GM18909 (cell line): ENCODE measurements at regions not wholly inside any gene's neighbourhood (a gene's known extent, or its start where the extent isn't known, plus 50 kb on each side); places are given as distances from the start of the nearest gene placed in this dataset.

Experiments used
- ATAC-seq: cut with Tn5 transposase; IDR thresholded peaks from one replicate; pipeline ENCODE4 v1.9.1; 2021; ENCODE audit warnings: mild to moderate bottlenecking; ENCODE audit not compliant: unreplicated experiment, poor library complexity

- ATAC-seq, result no peak
Measured at GRCh38 chr6:100153636-100154275, 159.7 kb upstream of the MCHR2 start.

- ATAC-seq, result no peak
Measured at GRCh38 chr6:100152201-100152600, 158.2 kb upstream of the MCHR2 start.

- ATAC-seq, result no peak
Measured at GRCh38 chr6:100144991-100145390, 151.0 kb upstream of the MCHR2 start.

GRCh38 chr6:100138346-100139022 lies 144.5 kb upstream of the MCHR2 start:
- no peak for ATAC-seq

GRCh38 chr6:100137759-100138158 lies 143.7 kb upstream of the MCHR2 start:
- ATAC-seq, result no peak

- no peak for ATAC-seq
Measured at GRCh38 chr6:100136590-100136989, 142.6 kb upstream of the MCHR2 start.

GRCh38 chr6:100135977-100136376 lies 142.0 kb upstream of the MCHR2 start:
- no peak for ATAC-seq

GRCh38 chr6:100134703-100135102 lies 140.7 kb upstream of the MCHR2 start:
- no peak for ATAC-seq

GRCh38 chr6:100134297-100134696 lies 140.3 kb upstream of the MCHR2 start:
- no peak for ATAC-seq

GRCh38 chr6:100132005-100132404 lies 138.0 kb upstream of the MCHR2 start:
- ATAC-seq, result no peak

- ATAC-seq, result no peak
Measured at GRCh38 chr6:100130630-100131029, 136.6 kb upstream of the MCHR2 start.

GRCh38 chr6:100126790-100127484 lies 132.9 kb upstream of the MCHR2 start:
- peak; percentile 68 for ATAC-seq

GRCh38 chr6:100121854-100122609 lies 128.0 kb upstream of the MCHR2 start:
- no peak for ATAC-seq

GRCh38 chr6:100119261-100119660 lies 125.2 kb upstream of the MCHR2 start:
- no peak for ATAC-seq

- no peak for ATAC-seq
Measured at GRCh38 chr6:100118301-100118700, 124.3 kb upstream of the MCHR2 start.

GRCh38 chr6:100117680-100118079 lies 123.7 kb upstream of the MCHR2 start:
- no peak for ATAC-seq

GRCh38 chr6:100116411-100117194 lies 122.6 kb upstream of the MCHR2 start:
- peak; percentile 84 for ATAC-seq

- no peak for ATAC-seq
Measured at GRCh38 chr6:100115407-100116101, 121.5 kb upstream of the MCHR2 start.

GRCh38 chr6:100112855-100113508 lies 119.0 kb upstream of the MCHR2 start:
- ATAC-seq, result no peak
